ENCODE measurements at regions not wholly inside any gene's neighbourhood (a gene's known extent, or its start where the extent isn't known, plus 50 kb on each side); places are given as distances from the start of the nearest gene placed in this dataset.

GRCh38 chr3:72678867-72679266 lies 169.4 kb downstream of the SHQ1 start:
- Histone ChIP-seq H3K36me3 (no peaks in the 10 kb centered on the region), H3K4me1 (no peaks in the 10 kb centered on the region), H3K9me3 (no peaks in the 10 kb centered on the region), H3K4me3 (no peak overlapping the region), H3K27ac (no peak overlapping the region), H3K27me3 (ENCODE audit: low read depth) (no peaks in the 10 kb centered on the region)
- intact Hi-C loops (cut with DNase I) = no loop called here
- ATAC-seq (no peak), DNase-seq (no peak)
- TF ChIP-seq CTCF (IDR thresholded peaks at IDR 0.05) = no peak

GRCh38 chr3:72678380-72678779 lies 169.9 kb downstream of the SHQ1 start:
- no peak overlapping the region for H3K27ac ChIP-seq
- H3K9me3 ChIP-seq = no peaks in the 10 kb centered on the region
- H3K4me1 ChIP-seq = no peaks in the 10 kb centered on the region
- H3K36me3 ChIP-seq = no peaks in the 10 kb centered on the region
- H3K4me3 ChIP-seq = no peak overlapping the region
- TF ChIP-seq CTCF (IDR thresholded peaks at IDR 0.05) = no peak
- DNase-seq = no peak
- ATAC-seq = no peak
- no peaks in the 10 kb centered on the region for H3K27me3 ChIP-seq (ENCODE audit: low read depth)
- intact Hi-C loops (cut with DNase I) = no loop called here

- ATAC-seq (no peak), DNase-seq (no peak)
- Histone ChIP-seq H3K27me3 (ENCODE audit: low read depth) (no peaks in the 10 kb centered on the region), H3K27ac (no peak overlapping the region), H3K4me3 (no peak overlapping the region), H3K4me1 (no peaks in the 10 kb centered on the region), H3K36me3 (no peaks in the 10 kb centered on the region), H3K9me3 (no peaks in the 10 kb centered on the region)
- intact Hi-C loops (cut with DNase I) = no loop called here
- no peak for TF ChIP-seq CTCF (IDR thresholded peaks at IDR 0.05)
Observed at GRCh38 chr3:72675243-72675642, 173.0 kb downstream of the SHQ1 start.

GRCh38 chr3:72673011-72673771 lies 175.1 kb downstream of the SHQ1 start:
- DNase-seq = no peak

GRCh38 chr3:72669224-72669623 lies 179.0 kb downstream of the SHQ1 start:
- H3K4me1 ChIP-seq = no peaks in the 10 kb centered on the region
- no peak overlapping the region for H3K4me3 ChIP-seq
- no peak for ATAC-seq
- DNase-seq = no peak
- H3K27ac ChIP-seq = no peak overlapping the region
- H3K36me3 ChIP-seq = no peaks in the 10 kb centered on the region
- H3K9me3 ChIP-seq = no peaks in the 10 kb centered on the region
- no peak for TF ChIP-seq CTCF (IDR thresholded peaks at IDR 0.05)
- H3K27me3 ChIP-seq (ENCODE audit: low read depth) = no peaks in the 10 kb centered on the region
- intact Hi-C loops (cut with DNase I) = no loop called here

More at GRCh38 chr3:72673011-72673771, 175.1 kb downstream of the SHQ1 start:
- no peaks in the 10 kb centered on the region for H3K36me3 ChIP-seq
- TF ChIP-seq CTCF (IDR thresholded peaks at IDR 0.05) = no peak
- no peak overlapping the region for H3K4me3 ChIP-seq
- no peaks in the 10 kb centered on the region for H3K4me1 ChIP-seq
- H3K27me3 ChIP-seq (ENCODE audit: low read depth) = no peaks in the 10 kb centered on the region
- no peak overlapping the region for H3K27ac ChIP-seq
- intact Hi-C loops (cut with DNase I) = no loop called here
- no peaks in the 10 kb centered on the region for H3K9me3 ChIP-seq
- no peak for ATAC-seq
